GM12873 (cell line): ENCODE measurements at regions not wholly inside any gene's neighbourhood (a gene's known extent, or its start where the extent isn't known, plus 50 kb on each side); places are given as distances from the start of the nearest gene placed in this dataset.

Experiments
- TF ChIP-seq, protein P1 (sequence below): IDR thresholded peaks from 2 replicates; pipeline ENCODE4 v1.5.1; 2012; ENCODE audit warnings: low read depth, mild to moderate bottlenecking, moderate library complexity, low read length, control low read depth; ENCODE audit not compliant: insufficient read depth; ENCODE audit errors: missing control alignments

DNA sequence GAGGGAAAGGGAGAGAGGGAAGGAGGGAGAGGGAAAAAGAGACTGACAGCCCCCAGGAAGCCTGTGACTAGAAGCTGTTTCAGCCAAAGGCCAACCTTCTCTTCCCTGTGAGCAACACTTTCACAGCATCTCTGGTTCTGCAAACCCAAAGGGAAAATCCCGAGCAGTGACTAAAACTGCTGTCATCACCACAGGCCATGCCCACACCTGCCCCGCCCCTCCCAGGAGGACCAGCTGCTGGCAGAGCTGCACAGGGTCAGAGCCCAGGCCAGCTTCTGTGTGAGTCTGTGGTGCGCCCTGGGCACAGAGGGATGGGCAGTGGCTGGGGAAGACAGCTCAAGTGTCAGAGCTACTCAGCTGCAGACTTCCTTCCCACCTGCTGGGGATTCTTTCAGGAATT is 64.9 kb upstream of the OTOS start:
- TF ChIP-seq, protein P1, sequence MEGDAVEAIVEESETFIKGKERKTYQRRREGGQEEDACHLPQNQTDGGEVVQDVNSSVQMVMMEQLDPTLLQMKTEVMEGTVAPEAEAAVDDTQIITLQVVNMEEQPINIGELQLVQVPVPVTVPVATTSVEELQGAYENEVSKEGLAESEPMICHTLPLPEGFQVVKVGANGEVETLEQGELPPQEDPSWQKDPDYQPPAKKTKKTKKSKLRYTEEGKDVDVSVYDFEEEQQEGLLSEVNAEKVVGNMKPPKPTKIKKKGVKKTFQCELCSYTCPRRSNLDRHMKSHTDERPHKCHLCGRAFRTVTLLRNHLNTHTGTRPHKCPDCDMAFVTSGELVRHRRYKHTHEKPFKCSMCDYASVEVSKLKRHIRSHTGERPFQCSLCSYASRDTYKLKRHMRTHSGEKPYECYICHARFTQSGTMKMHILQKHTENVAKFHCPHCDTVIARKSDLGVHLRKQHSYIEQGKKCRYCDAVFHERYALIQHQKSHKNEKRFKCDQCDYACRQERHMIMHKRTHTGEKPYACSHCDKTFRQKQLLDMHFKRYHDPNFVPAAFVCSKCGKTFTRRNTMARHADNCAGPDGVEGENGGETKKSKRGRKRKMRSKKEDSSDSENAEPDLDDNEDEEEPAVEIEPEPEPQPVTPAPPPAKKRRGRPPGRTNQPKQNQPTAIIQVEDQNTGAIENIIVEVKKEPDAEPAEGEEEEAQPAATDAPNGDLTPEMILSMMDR: no peak

DNA sequence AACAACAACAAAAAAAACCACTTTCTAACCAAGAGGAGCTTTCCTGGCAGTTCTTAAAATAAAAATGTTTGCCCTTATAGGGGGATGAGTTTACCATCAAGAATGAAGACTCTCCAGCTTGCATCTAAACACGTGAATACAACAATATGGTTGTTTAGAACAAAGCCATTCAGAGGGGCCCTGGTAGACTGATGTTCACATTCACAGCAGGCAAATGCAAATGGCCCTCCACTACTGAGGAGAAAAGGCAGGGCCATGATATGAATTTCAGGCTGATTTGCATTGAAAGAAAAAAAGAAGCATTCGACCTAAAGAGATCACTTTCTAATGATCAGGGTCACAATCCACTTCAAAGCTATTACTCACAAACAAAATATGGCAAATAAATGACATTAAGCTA is 65.3 kb upstream of the OTOS start:
- TF ChIP-seq, protein P1: no peak

DNA sequence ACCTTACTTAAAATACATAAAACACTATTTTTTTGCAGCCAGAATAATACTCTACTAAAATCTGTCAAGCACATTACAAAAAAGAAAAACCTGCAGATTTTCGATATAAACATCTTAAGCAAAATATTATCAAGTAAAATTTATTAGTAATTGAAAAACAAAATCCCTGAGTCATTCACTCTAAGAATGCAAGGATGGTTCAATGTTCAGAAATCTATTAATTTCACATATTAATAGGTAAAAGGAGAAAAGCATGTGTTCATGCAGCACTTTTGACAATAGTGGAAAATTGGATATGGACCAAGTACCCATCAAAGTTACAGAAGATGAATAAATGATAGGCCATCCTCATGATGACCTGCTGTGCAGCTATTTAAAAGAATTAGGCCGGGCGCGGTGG is 66.2 kb upstream of the OTOS start:
- TF ChIP-seq, protein P1: no peak

DNA sequence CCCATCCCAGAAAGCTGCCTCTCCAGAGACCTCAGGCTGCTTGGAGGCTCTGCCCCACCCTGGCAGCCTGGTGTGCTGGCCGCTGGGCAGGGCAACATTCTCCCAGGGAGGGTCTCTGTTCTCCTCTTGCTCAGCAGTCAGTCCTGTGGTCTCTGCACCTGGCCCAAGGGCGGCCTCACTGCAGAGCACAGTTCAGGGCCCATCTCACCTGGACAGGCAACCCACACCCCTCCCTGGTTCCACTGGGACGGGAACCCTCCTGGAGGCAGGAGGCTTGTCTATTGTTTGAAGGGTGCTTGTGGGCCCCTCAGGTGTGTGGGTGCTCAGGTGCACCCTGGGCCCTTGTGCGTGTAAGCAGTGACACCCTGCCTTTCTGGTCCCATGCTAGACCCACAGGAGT is 67.2 kb upstream of the OTOS start:
- TF ChIP-seq, protein P1: no peak

DNA sequence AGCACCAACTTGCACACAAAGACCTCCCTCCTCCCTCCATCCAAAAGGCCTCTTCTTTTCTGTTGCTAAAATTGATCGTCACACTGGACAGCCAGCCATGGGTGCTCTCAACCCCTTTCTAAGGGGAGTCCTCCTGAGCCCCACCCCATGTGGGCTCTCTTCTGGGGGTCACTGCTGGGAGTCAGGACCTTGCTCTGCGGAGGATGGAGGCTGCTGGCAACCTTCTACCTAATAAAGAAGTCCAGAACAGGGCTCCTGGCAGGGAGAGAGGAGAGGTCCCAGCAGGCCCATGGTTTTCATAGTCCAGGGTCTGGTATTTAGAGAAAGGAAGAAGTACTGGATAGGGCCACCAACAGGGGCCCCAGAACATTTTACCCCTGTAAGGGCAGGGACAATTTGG is 67.6 kb upstream of the OTOS start:
- TF ChIP-seq, protein P1: no peak

DNA sequence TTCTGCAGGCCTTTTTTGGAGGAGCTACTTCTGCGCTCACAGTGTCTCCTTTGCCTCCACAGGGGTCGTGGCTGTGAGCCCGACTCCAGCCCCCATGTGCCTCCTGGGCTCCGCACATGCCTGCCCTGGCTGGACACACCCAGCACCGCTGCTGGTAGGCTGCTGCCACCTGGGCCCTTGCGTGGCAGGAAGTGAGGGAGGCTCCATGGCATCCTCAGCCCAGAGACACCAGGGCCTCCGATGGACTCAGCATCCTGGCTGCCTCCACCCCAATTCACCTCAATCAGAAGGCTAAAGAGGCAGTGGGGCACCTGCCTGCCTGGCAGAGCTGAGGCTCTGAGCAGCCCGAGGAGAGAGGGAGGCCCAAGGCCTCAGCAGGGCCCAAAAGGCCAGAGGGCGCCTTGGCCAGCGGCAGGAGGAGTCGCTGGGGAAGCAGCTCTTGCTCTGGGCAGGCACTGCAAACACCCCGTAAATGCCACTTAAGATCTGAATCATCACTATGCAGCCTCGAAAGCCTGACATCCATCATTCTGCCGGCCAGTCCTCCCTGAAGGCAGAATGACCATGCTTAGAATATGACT is 68.3 kb upstream of the OTOS start:
- TF ChIP-seq, protein P1: no peak

DNA sequence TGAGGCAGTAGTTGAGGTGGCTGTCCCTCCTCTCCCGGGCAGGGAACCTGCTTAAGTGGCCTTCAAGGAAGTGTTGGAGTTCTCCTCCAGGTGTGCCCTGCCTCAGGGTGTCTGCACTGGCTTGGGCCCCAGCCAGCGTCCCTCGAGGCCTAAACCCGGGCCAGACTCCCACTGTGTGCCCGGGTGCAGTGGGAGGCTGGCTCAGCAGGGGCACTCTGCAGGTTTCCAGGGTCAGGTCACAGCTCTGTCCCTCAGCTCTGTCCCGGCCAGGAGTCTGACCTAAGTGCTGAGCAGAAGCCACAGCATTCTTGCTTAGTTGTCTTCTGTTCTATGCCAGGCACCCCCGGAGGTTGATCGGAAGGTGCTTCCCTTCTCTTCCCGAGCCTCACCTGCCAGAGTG is 69.0 kb upstream of the OTOS start:
- TF ChIP-seq, protein P1: no peak
